Stimulated activated CD8-positive, alpha-beta memory T cell treated with anti-CD3 and anti-CD28 coated beads, Interleukin-12 subunit alpha, Interleukin-12 subunit beta, amount 100 ng/mL, for 1 hour (primary cell): ENCODE measurements at regions not wholly inside any gene's neighbourhood (a gene's known extent, or its start where the extent isn't known, plus 50 kb on each side); places are given as distances from the start of the nearest gene placed in this dataset.
"Not testable (repeated sequence)": the region's sequence is repeated elsewhere in the genome, so short reads cannot be mapped to it uniquely, and the experiment has no call there.

ENCODE experiments used
- DNase-seq: peaks from one replicate; pipeline ENCODE4 v3.0.0-alpha.2; 2020; ENCODE audit warnings: low read depth

GRCh38 chr4:54844911-54845310, 187.2 kb downstream of the KIT start:
- no peak for DNase-seq

- DNase-seq = no peak
Measured at GRCh38 chr4:54843946-54844345, 186.2 kb downstream of the KIT start.

GRCh38 chr4:54843106-54843505, 185.3 kb downstream of the KIT start:
- no peak for DNase-seq

- DNase-seq = no peak
Measured at GRCh38 chr4:54842656-54843055, 184.9 kb downstream of the KIT start.

GRCh38 chr4:54842226-54842625, 184.5 kb downstream of the KIT start:
- DNase-seq = no peak

GRCh38 chr4:54840992-54841768, 183.4 kb downstream of the KIT start:
- no peak for DNase-seq

GRCh38 chr4:54840430-54840829, 182.7 kb downstream of the KIT start:
- DNase-seq = no peak

- DNase-seq = no peak
Measured at GRCh38 chr4:54838301-54838700, 180.5 kb downstream of the KIT start.

GRCh38 chr4:54837576-54838140, 179.9 kb downstream of the KIT start:
- DNase-seq = no peak

GRCh38 chr4:54828361-54828760, 170.6 kb downstream of the KIT start:
- not testable (repeated sequence) for DNase-seq

GRCh38 chr4:54823616-54824015, 165.9 kb downstream of the KIT start:
- no peak for DNase-seq

GRCh38 chr4:54819034-54819433, 161.3 kb downstream of the KIT start:
- no peak for DNase-seq

- no peak for DNase-seq
Measured at GRCh38 chr4:54818481-54818880, 160.7 kb downstream of the KIT start.

GRCh38 chr4:54813674-54814073, 155.9 kb downstream of the KIT start:
- no peak for DNase-seq

- DNase-seq = no peak
Measured at GRCh38 chr4:54806351-54806750, 148.6 kb downstream of the KIT start.

- DNase-seq = no peak
Measured at GRCh38 chr4:54802336-54802735, 144.6 kb downstream of the KIT start.

GRCh38 chr4:54800831-54801530, 143.2 kb downstream of the KIT start:
- no peak for DNase-seq

- DNase-seq = no peak
Measured at GRCh38 chr4:54794579-54794978, 136.8 kb downstream of the KIT start.

GRCh38 chr4:54793856-54794422, 136.2 kb downstream of the KIT start:
- no peak for DNase-seq
